Effector memory CD4-positive, alpha-beta T cell (primary cell): ENCODE measurements at regions not wholly inside any gene's neighbourhood (a gene's known extent, or its start where the extent isn't known, plus 50 kb on each side); places are given as distances from the start of the nearest gene placed in this dataset.

Experiments
- DNase-seq, 3 donors: peaks; one replicate each; pipeline ENCODE4 v3.0.0-alpha.2; 2020
- H3K27ac ChIP-seq: 2 replicates; pipeline ENCODE4 v1.7.0; 2013; ENCODE audit warnings: mild to moderate bottlenecking, low read length, moderate library complexity; ENCODE audit not compliant: insufficient read depth, poor library complexity, severe bottlenecking
- H3K27me3 ChIP-seq: replicated peaks from 2 replicates; pipeline ENCODE4 v1.7.0; 2013; ENCODE audit warnings: mild to moderate bottlenecking, low read length; ENCODE audit not compliant: insufficient read depth, control insufficient read depth, poor library complexity, severe bottlenecking
- H3K36me3 ChIP-seq: 2 replicates; pipeline ENCODE4 v1.7.0; 2013; ENCODE audit warnings: mild to moderate bottlenecking, low read length, moderate library complexity; ENCODE audit not compliant: control insufficient read depth, insufficient read depth
- H3K4me1 ChIP-seq: 2 replicates; pipeline ENCODE4 v1.7.0; 2013; ENCODE audit warnings: low read length, mild to moderate bottlenecking; ENCODE audit not compliant: control insufficient read depth, insufficient read depth, poor library complexity, severe bottlenecking
- H3K4me3 ChIP-seq: 2 replicates; pipeline ENCODE4 v1.7.0; 2013; ENCODE audit warnings: low read length, low read depth, mild to moderate bottlenecking; ENCODE audit not compliant: insufficient read depth, poor library complexity, severe bottlenecking
- H3K9me3 ChIP-seq: 2 replicates; pipeline ENCODE4 v1.7.0; 2013; ENCODE audit warnings: mild to moderate bottlenecking, low read length, moderate library complexity; ENCODE audit not compliant: control insufficient read depth

- Histone ChIP-seq H3K27me3 (no peaks in the 10 kb centered on the region), H3K9me3 (no peaks in the 10 kb centered on the region), H3K36me3 (no peaks in the 10 kb centered on the region), H3K4me3 (no peak overlapping the region), H3K4me1 (no peaks in the 10 kb centered on the region), H3K27ac (no peak overlapping the region)
- no peak for DNase-seq
These were observed 69.9 kb upstream of the KLF7 start for GRCh38 chr2:207235621-207236020.

- DNase-seq = no peak
- Histone ChIP-seq H3K4me1 (no peaks in the 10 kb centered on the region), H3K27ac (no peak overlapping the region)
These were observed 70.6 kb upstream of the KLF7 start for GRCh38 chr2:207236156-207236935.

GRCh38 chr2:207238831-207239701 lies 73.3 kb upstream of the KLF7 start:
- Histone ChIP-seq H3K27me3 (no peaks in the 10 kb centered on the region), H3K36me3 (no peaks in the 10 kb centered on the region), H3K9me3 (no peaks in the 10 kb centered on the region), H3K4me3 (no peak overlapping the region), H3K27ac (no peak overlapping the region), H3K4me1 (no peaks in the 10 kb centered on the region)
- no peak for DNase-seq

More at GRCh38 chr2:207236156-207236935, 70.6 kb upstream of the KLF7 start:
- no peaks in the 10 kb centered on the region for H3K9me3 ChIP-seq
- H3K36me3 ChIP-seq = no peaks in the 10 kb centered on the region
- H3K27me3 ChIP-seq = no peaks in the 10 kb centered on the region
- no peak overlapping the region for H3K4me3 ChIP-seq

- DNase-seq = no peak
- H3K4me1 ChIP-seq = no peaks in the 10 kb centered on the region
- no peaks in the 10 kb centered on the region for H3K27me3 ChIP-seq
- H3K27ac ChIP-seq = no peak overlapping the region
- no peak overlapping the region for H3K4me3 ChIP-seq
- no peaks in the 10 kb centered on the region for H3K9me3 ChIP-seq
- no peaks in the 10 kb centered on the region for H3K36me3 ChIP-seq
These were observed 74.2 kb upstream of the KLF7 start for GRCh38 chr2:207239754-207240494.

- no peak for DNase-seq
- Histone ChIP-seq H3K36me3 (no peaks in the 10 kb centered on the region), H3K27me3 (no peaks in the 10 kb centered on the region), H3K4me1 (no peaks in the 10 kb centered on the region), H3K9me3 (no peaks in the 10 kb centered on the region), H3K4me3 (no peak overlapping the region), H3K27ac (no peak overlapping the region)
These were observed 74.9 kb upstream of the KLF7 start for GRCh38 chr2:207240649-207241048.

- H3K4me3 ChIP-seq = no peak overlapping the region
- H3K4me1 ChIP-seq = no peaks in the 10 kb centered on the region
- no peak overlapping the region for H3K27ac ChIP-seq
- H3K27me3 ChIP-seq = no peaks in the 10 kb centered on the region
- H3K36me3 ChIP-seq = no peaks in the 10 kb centered on the region
- no peak for DNase-seq
- H3K9me3 ChIP-seq = no peaks in the 10 kb centered on the region
These were observed 75.5 kb upstream of the KLF7 start for GRCh38 chr2:207241198-207241597.

- no peak overlapping the region for H3K4me3 ChIP-seq
- no peak overlapping the region for H3K27ac ChIP-seq
- no peaks in the 10 kb centered on the region for H3K27me3 ChIP-seq
- no peaks in the 10 kb centered on the region for H3K36me3 ChIP-seq
- no peaks in the 10 kb centered on the region for H3K4me1 ChIP-seq
- DNase-seq = no peak
- H3K9me3 ChIP-seq = no peaks in the 10 kb centered on the region
These were observed 77.9 kb upstream of the KLF7 start for GRCh38 chr2:207243601-207244000.

- no peak overlapping the region for H3K4me3 ChIP-seq
- H3K9me3 ChIP-seq = no peaks in the 10 kb centered on the region
- H3K4me1 ChIP-seq = no peaks in the 10 kb centered on the region
- no peaks in the 10 kb centered on the region for H3K36me3 ChIP-seq
- no peaks in the 10 kb centered on the region for H3K27me3 ChIP-seq
- H3K27ac ChIP-seq = no peak overlapping the region
- DNase-seq = no peak
These were observed 79.5 kb upstream of the KLF7 start for GRCh38 chr2:207244971-207245925.

GRCh38 chr2:207248702-207249377 lies 83.1 kb upstream of the KLF7 start:
- DNase-seq = no peak
- Histone ChIP-seq H3K27ac (no peak overlapping the region), H3K4me1 (no peaks in the 10 kb centered on the region), H3K36me3 (no peaks in the 10 kb centered on the region), H3K4me3 (no peak overlapping the region), H3K9me3 (no peaks in the 10 kb centered on the region), H3K27me3 (no peaks in the 10 kb centered on the region)
